ENCODE measurements at regions not wholly inside any gene's neighbourhood (a gene's known extent, or its start where the extent isn't known, plus 50 kb on each side); places are given as distances from the start of the nearest gene placed in this dataset.

- TF ChIP-seq STAT6 (CRISPR knock-in tag; IDR thresholded peaks at IDR 0.05): no peak
- TF ChIP-seq ZBTB11 (CRISPR knock-in tag; IDR thresholded peaks at IDR 0.05): no peak
- no peak for TF ChIP-seq RAD51 (IDR thresholded peaks at IDR 0.05; ENCODE audit: borderline replicate concordance, low read depth)
- TF ChIP-seq MEF2A (IDR thresholded peaks at IDR 0.05; ENCODE audit: control insufficient read depth, low read depth, low read length): no peak
- no peak for TF ChIP-seq CTCF (IDR thresholded peaks at IDR 0.05 in 2 of 3, conservative IDR thresholded peaks at IDR 0.05 in 1 of 3; ENCODE audit: insufficient read depth in 2 of 3, low read depth in 1 of 3, low read length in 3 of 3)
- TF ChIP-seq PML (IDR thresholded peaks at IDR 0.05; ENCODE audit: low read length): no peak
- TF ChIP-seq RB1 (IDR thresholded peaks at IDR 0.05; ENCODE audit: low read depth): no peak
- TF ChIP-seq POLR2A (conservative IDR thresholded peaks at IDR 0.05): no peak
- TF ChIP-seq ZBTB34 (CRISPR knock-in tag; IDR thresholded peaks at IDR 0.05): no peak
- TF ChIP-seq TCF7L2 (IDR thresholded peaks at IDR 0.05; ENCODE audit: low read depth, low read length): no peak
- TF ChIP-seq RCOR1 (IDR thresholded peaks at IDR 0.05; ENCODE audit: borderline replicate concordance in 1 of 2, low read depth in 2 of 2, low read length in 2 of 2): no peak
- no peak for TF ChIP-seq HNRNPLL (IDR thresholded peaks at IDR 0.05; ENCODE audit: low read depth, low read length, poor library complexity, severe bottlenecking)
Observed at GRCh38 chr11:76728778-76729177, 54.4 kb upstream of the TSKU start.
